ENCODE measurements at regions not wholly inside any gene's neighbourhood (a gene's known extent, or its start where the extent isn't known, plus 50 kb on each side); places are given as distances from the start of the nearest gene placed in this dataset.

DNA sequence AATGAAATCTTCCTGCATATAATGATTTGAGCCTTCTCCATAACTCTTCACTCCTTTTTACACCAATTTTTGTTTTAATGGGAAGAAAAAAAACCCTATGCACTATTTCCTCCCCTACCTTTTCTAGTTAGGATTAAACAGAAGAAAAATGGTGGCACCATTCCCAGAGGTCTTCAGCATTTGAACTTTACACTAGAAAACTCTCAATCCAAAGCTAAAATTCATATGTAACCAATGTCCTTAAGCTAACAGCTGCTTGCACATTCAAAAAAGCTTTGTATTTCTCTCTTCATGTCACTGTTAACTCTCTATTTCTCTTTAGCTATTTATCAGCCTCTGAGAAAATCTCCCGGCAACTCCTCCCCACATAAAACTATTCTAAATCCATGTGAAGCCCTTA lies 90.3 kb upstream of the UBL3 start:
- Mint-ChIP-seq H3K36me3 (ENCODE audit: low read depth, unreplicated experiment) (no peaks in the 10 kb centered on the region), H3K27me3 (ENCODE audit: low read depth, unreplicated experiment) (peaks cover 20% of the 10 kb centered on the region), H3K27ac (ENCODE audit: unreplicated experiment) (no peak overlapping the region)

DNA sequence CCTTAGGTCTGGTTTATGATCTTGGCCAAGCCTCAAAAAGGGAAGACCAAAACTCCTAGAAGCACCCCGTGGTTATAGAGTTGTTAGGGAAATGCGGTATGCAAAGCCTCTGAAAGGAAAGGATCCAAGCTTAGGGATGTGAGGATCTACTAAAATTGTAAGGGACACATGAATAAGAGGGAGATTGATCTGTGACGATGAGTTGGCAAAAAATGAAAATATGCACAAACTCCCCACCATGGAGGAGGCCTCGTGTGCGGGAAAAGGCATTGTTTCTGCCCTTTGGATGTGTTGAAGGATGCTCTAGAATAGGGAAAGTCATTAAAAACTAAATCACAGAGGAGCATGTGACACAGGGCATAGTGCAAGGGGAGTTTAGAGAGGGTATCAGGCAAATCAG lies 88.7 kb upstream of the UBL3 start:
- Histone ChIP-seq H3K79me2 (ENCODE audit: insufficient read depth, low read length) (no peaks in the 10 kb centered on the region), H3K4me1 (ENCODE audit: insufficient read depth, low read length) (no peaks in the 10 kb centered on the region), H3K36me3 (ENCODE audit: insufficient read depth, low read length) (no peaks in the 10 kb centered on the region), H3K27ac (ENCODE audit: low read depth, low read length) (no peak overlapping the region), H2AFZ (ENCODE audit: low read depth, low read length) (no peak overlapping the region), H3K27me3 (ENCODE audit: insufficient read depth, low read length) (peaks cover 2% of the 10 kb centered on the region), H3K4me3 (ENCODE audit: insufficient read depth, low read depth, low read length) (no peak overlapping the region), H3K9me3 (ENCODE audit: insufficient read depth, low read depth, low read length) (no peaks in the 10 kb centered on the region), H4K20me1 (ENCODE audit: insufficient read depth, low read length) (no peaks in the 10 kb centered on the region), H3K4me2 (ENCODE audit: low read length) (no peak overlapping the region), H3K9ac (ENCODE audit: low read length) (no peak overlapping the region)
- no peak overlapping the region for H3K27ac Mint-ChIP-seq (ENCODE audit: unreplicated experiment)
- no peak overlapping the region for H3K4me3 Mint-ChIP-seq (ENCODE audit: unreplicated experiment)
- FAIRE-seq (no peak), DNase-seq (ENCODE audit: low read depth) (no peak)
- H3K36me3 Mint-ChIP-seq (ENCODE audit: low read depth, unreplicated experiment) = no peaks in the 10 kb centered on the region
- peaks cover 3% of the 10 kb centered on the region for H3K4me1 Mint-ChIP-seq (ENCODE audit: low read depth, unreplicated experiment)
- TF ChIP-seq, protein P1, sequence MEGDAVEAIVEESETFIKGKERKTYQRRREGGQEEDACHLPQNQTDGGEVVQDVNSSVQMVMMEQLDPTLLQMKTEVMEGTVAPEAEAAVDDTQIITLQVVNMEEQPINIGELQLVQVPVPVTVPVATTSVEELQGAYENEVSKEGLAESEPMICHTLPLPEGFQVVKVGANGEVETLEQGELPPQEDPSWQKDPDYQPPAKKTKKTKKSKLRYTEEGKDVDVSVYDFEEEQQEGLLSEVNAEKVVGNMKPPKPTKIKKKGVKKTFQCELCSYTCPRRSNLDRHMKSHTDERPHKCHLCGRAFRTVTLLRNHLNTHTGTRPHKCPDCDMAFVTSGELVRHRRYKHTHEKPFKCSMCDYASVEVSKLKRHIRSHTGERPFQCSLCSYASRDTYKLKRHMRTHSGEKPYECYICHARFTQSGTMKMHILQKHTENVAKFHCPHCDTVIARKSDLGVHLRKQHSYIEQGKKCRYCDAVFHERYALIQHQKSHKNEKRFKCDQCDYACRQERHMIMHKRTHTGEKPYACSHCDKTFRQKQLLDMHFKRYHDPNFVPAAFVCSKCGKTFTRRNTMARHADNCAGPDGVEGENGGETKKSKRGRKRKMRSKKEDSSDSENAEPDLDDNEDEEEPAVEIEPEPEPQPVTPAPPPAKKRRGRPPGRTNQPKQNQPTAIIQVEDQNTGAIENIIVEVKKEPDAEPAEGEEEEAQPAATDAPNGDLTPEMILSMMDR (IDR thresholded peaks at IDR 0.05; ENCODE audit: insufficient read depth, low read depth, low read length) = no peak
- no peak for TF ChIP-seq EZH2 (IDR thresholded peaks at IDR 0.05; ENCODE audit: insufficient read depth, low read length)
- H3K9me3 Mint-ChIP-seq (ENCODE audit: unreplicated experiment) = no peaks in the 10 kb centered on the region
- peaks cover 32% of the 10 kb centered on the region for H3K27me3 Mint-ChIP-seq (ENCODE audit: low read depth, unreplicated experiment)

More for the DNA sequence above, 90.3 kb upstream of the UBL3 start:
- Histone ChIP-seq H3K4me1 (ENCODE audit: insufficient read depth, low read length) (no peaks in the 10 kb centered on the region), H3K27me3 (ENCODE audit: insufficient read depth, low read length) (no peaks in the 10 kb centered on the region), H3K27ac (ENCODE audit: low read depth, low read length) (no peak overlapping the region), H3K9me3 (ENCODE audit: insufficient read depth, low read depth, low read length) (no peaks in the 10 kb centered on the region), H2AFZ (ENCODE audit: low read depth, low read length) (no peak overlapping the region), H3K4me3 (ENCODE audit: insufficient read depth, low read depth, low read length) (no peak overlapping the region), H3K9ac (ENCODE audit: low read length) (no peak overlapping the region), H3K36me3 (ENCODE audit: insufficient read depth, low read length) (no peaks in the 10 kb centered on the region), H4K20me1 (ENCODE audit: insufficient read depth, low read length) (no peaks in the 10 kb centered on the region), H3K4me2 (ENCODE audit: low read length) (no peak overlapping the region), H3K79me2 (ENCODE audit: insufficient read depth, low read length) (no peaks in the 10 kb centered on the region)
- no peaks in the 10 kb centered on the region for H3K9me3 Mint-ChIP-seq (ENCODE audit: unreplicated experiment)
- no peak overlapping the region for H3K4me3 Mint-ChIP-seq (ENCODE audit: unreplicated experiment)
- H3K4me1 Mint-ChIP-seq (ENCODE audit: low read depth, unreplicated experiment) = peaks cover 3% of the 10 kb centered on the region
- DNase-seq (ENCODE audit: low read depth) = no peak
- TF ChIP-seq, protein P1 (IDR thresholded peaks at IDR 0.05; ENCODE audit: insufficient read depth, low read depth, low read length) = no peak
- TF ChIP-seq EZH2 (IDR thresholded peaks at IDR 0.05; ENCODE audit: insufficient read depth, low read length) = no peak
- FAIRE-seq = no peak

DNA sequence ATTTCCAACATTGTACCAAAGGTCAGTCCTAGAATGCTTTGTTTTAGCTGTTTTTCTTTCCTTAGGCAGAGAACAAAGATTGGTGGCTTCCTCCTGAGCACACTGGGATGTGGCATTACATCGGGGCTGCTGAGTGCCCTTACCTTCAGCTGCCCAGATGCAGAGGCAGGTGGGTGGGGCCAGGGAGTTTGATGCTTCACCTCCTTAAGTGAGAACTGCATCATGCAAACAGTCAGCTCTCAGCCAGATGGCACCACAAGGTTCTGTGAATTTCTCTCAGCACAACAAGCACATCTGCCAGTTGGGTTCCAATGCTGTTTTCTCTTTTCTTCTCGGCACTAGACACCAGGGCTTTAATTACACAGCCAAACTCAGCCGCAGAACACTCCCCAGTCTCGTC lies 87.4 kb upstream of the UBL3 start:
- Histone ChIP-seq H3K9ac (ENCODE audit: low read length) (no peak overlapping the region), H3K27me3 (ENCODE audit: insufficient read depth, low read length) (peaks cover 2% of the 10 kb centered on the region), H3K36me3 (ENCODE audit: insufficient read depth, low read length) (no peaks in the 10 kb centered on the region), H3K4me1 (ENCODE audit: insufficient read depth, low read length) (no peaks in the 10 kb centered on the region), H3K27ac (ENCODE audit: low read depth, low read length) (no peak overlapping the region), H3K4me2 (ENCODE audit: low read length) (no peak overlapping the region), H3K9me3 (ENCODE audit: insufficient read depth, low read depth, low read length) (no peaks in the 10 kb centered on the region), H2AFZ (ENCODE audit: low read depth, low read length) (no peak overlapping the region), H4K20me1 (ENCODE audit: insufficient read depth, low read length) (no peaks in the 10 kb centered on the region), H3K4me3 (ENCODE audit: insufficient read depth, low read depth, low read length) (no peak overlapping the region), H3K79me2 (ENCODE audit: insufficient read depth, low read length) (no peaks in the 10 kb centered on the region)
- no peak for FAIRE-seq
- TF ChIP-seq, protein P1 (IDR thresholded peaks at IDR 0.05; ENCODE audit: insufficient read depth, low read depth, low read length) = no peak
- no peak for TF ChIP-seq EZH2 (IDR thresholded peaks at IDR 0.05; ENCODE audit: insufficient read depth, low read length)
- H3K4me1 Mint-ChIP-seq (ENCODE audit: low read depth, unreplicated experiment) = peaks cover 3% of the 10 kb centered on the region
- no peaks in the 10 kb centered on the region for H3K9me3 Mint-ChIP-seq (ENCODE audit: unreplicated experiment)
- H3K4me3 Mint-ChIP-seq (ENCODE audit: unreplicated experiment) = no peak overlapping the region
- no peak overlapping the region for H3K27ac Mint-ChIP-seq (ENCODE audit: unreplicated experiment)
- H3K36me3 Mint-ChIP-seq (ENCODE audit: low read depth, unreplicated experiment) = no peaks in the 10 kb centered on the region
- H3K27me3 Mint-ChIP-seq (ENCODE audit: low read depth, unreplicated experiment) = peaks cover 30% of the 10 kb centered on the region
- DNase-seq (ENCODE audit: low read depth) = no peak

Measured in astrocyte (in vitro differentiated cells and primary cell).